ENCODE measurements at regions not wholly inside any gene's neighbourhood (a gene's known extent, or its start where the extent isn't known, plus 50 kb on each side); places are given as distances from the start of the nearest gene placed in this dataset.
A peak's percentile ranks its signal among the peaks of the same experiment; 100 is the strongest.

GRCh38 chr14:22452330-22452729 lies 136.7 kb downstream of the DAD1 start:
- no peak for DNase-seq (ENCODE audit: low spot score)

DNA sequence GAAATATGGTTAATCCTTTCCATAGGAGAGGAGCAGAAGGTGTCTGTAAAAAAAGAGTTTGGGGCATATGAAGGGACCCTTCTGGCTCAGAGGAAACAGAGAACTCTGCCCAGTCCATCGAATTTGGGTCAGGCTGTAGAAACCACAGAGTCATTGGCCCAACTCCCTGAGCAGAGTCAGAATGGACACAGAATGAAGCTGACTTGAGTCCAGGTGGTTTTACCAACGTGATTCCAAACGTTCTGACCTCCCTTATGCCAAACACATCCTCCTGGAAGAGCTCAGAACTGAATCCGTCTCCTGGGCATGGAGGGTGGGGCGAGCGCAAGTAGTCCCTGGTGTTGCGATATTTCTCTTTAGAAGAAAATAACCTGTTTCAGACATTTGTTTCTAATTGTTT lies 138.8 kb downstream of the DAD1 start:
- no peak for DNase-seq (ENCODE audit: low spot score)

DNA sequence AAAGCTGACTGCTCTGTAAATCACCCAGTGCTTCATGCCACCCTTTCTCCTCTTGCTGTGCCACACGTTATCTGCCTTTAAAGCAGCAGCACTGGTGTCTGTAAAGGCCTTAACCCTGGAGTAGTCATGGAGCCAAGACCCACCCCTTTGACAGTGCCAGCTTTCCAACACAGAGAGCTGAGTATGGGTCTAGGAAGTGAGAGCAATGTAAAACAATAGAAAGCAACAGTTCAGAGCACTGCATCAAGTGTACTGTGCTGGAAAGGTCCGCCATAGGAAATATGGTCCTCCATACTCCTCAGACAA lies 139.5 kb downstream of the DAD1 start:
- no peak for DNase-seq (ENCODE audit: low spot score)

DNA sequence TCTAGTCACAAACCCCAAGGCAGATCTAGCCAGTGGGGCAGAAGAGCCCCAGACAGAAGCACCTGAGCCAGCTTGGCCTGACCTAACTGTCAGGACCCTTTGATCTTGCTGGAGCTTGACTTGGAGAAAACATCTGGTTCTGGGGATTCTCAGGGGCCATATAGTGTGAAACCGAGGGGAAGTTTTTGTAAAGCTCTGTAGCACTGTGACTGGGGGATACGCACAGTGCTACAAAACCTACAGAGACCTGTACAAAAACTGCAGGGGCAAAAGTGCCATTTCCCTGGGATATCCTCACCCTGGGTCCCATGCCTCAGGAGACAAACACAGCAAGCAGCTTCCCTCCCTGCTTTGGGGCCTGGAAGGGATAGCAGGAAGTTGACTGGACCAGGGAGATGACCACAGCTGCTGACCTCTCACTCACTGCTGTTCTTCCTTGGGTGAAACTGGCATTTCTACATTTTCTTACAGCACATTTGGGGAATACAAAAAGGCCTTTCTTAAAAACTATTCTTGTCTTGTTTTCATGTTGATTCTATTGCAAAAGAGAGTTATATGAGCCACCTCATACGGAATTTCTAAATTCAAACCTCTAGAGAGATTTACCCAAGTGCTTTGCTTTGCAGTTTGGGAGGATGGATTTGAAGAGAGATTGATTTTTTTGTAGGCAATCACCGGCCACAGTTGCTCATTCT lies 140.0 kb downstream of the DAD1 start:
- peak; percentile 40 for DNase-seq (ENCODE audit: low spot score)

DNA sequence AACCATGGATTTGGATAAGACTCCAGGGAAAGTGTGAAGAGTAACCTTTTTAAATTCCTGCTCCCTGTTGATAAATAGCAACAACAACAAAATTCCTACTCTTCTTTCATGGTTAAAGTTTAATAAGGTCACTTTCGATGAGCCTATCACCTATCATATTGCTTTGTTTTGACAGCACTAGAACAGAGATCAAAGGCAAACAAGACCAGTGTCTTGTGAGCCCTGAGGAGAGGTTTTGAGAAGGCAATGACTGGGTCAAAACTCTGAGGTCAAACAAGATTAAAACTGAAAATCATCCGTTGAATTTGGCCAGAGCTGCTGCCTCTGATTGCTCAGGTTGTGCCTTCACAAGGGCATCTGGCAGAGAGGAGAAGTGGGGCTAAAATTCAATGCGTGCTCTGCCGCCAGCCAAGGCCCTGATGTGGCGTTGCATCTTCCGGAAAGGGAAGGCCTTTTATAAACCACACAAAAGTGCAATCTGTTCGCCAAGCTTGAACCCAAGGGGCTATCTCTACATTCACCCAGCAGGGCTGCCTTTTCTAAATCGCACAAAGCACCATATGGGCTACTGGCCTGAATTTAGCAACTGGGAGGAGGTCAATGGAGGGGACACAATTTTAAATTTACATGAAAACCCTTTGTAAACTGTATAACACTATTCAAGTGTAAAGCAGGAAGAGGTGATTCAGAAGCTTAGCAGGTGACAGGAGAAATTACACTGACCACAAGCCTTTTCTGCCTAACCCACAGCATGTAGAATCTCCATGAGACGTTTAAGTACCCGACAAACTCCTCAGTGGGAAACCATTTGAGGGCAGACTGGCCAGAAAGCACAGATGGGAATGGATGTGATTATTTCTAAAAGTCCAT lies 140.8 kb downstream of the DAD1 start:
- no peak for DNase-seq (ENCODE audit: low spot score)

GRCh38 chr14:22438742-22439141 lies 150.3 kb downstream of the DAD1 start:
- no peak for DNase-seq (ENCODE audit: low spot score)

- DNase-seq (ENCODE audit: low spot score) = no peak
These were observed 154.0 kb downstream of the DAD1 start for GRCh38 chr14:22434901-22435550.

- DNase-seq (ENCODE audit: low spot score) = no peak
These were observed 155.0 kb downstream of the DAD1 start for GRCh38 chr14:22434030-22434429.

GRCh38 chr14:22433069-22433468 lies 156.0 kb downstream of the DAD1 start:
- DNase-seq (ENCODE audit: low spot score) = no peak

GRCh38 chr14:22432348-22432976 lies 156.6 kb downstream of the DAD1 start:
- DNase-seq (ENCODE audit: low spot score) = peak; percentile 69

DNA sequence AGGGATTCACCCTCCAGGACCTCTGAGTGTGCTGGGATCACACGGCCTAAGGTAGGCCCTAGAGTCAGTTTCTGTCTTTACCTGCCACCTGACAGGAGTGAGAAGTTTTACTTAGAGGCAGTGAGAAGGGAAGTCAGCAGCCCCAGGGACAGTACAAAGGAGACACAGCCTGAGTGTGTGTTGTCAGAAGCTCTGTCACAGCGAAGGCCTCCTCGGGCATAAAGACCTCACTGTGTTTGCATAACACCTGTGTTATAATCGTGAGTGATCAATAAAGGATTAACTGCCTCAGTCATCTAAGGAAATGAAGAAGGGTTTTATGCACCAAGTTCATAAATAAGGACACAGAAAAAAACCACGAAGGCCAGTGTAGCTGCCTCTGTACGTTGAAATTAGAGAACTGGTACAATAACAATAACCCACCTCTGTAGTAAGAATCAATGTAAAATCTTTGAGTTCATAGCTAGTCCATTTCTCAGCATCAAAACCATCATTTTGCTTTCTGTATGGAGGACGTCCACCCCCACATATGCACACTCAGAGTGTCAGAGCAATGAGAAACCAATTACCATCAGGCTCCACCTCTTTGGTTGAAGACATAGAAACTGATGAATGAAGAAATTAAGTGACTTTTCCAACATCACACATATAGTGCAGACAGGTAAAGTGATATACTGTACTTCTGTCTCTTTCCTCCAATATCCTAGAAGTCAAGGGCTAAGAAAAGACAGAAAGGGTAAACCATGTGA lies 159.3 kb downstream of the DAD1 start:
- DNase-seq (ENCODE audit: low spot score) = no peak

DNA sequence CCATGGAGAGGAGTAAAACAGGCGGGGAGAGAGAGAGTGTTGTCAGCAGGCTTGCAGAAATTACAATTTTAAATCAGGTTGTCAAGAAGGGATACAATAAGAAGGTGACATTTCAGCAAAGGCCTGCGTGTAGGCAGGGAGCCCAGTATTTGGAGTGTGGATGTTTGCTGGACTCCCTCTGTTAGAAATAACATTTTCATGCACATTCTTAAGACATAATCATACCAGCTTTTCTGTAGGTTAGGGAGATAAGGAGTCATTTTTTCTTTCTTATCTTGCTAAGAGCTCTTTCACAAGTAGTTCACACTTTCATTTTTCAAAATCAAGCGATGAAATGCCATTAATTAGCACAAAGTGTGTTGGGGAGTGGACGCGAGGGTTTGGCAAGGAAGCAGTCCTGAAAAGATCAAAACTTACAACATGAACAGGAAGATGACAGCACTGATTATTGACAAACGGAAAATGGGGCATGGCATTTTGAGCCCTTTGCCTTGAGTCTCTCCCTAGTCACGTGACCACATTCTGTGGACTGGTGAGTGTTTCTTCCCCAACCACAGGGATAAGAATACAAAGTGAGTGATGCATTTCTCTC lies 160.2 kb downstream of the DAD1 start:
- peak; percentile 11 for DNase-seq (ENCODE audit: low spot score)

- DNase-seq (ENCODE audit: low spot score) = peak; percentile 78
These were observed 161.2 kb downstream of the DAD1 start for GRCh38 chr14:22427771-22428231.

DNA sequence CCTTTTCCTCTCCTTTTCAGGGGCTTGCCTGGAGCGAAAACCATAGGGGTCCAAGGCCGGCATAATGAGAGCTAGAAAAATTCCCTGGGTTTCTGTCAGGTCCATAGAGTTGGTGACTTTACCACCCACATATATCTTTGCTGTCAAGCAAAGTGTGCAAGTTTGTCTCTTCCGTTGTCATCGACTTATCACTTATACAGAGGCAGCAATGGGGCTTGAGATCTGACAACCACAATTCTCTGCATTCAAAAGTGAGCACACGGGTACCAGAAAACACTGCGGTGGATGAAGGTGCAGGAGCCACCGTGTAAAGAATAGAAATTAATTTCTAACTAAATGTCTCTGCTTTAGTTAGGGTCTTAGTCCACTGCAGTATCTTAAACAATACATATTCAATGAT lies 162.3 kb downstream of the DAD1 start:
- no peak for DNase-seq (ENCODE audit: low spot score)

DNA sequence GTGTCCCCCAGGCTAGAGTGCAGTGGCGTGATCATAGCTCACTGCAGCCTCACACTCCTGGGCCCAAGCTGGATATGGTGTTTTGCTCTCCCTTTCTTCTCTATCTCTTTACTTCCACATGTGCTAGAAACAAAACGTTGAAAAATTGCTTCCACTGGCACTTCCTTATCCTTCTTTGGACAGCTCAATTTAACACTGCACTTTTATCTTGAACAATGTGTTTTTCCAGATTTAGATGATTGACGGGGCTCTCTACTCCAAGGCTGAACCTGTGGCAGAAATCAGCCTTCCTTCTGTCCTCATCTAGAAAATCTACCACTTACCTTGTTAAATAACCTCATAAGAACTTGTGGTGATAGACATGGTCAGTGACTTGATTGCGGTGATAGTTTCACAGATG lies 165.1 kb downstream of the DAD1 start:
- DNase-seq (ENCODE audit: low spot score) = no peak

GRCh38 chr14:22422238-22422637 lies 166.8 kb downstream of the DAD1 start:
- no peak for DNase-seq (ENCODE audit: low spot score)

GRCh38 chr14:22420598-22421186 lies 168.3 kb downstream of the DAD1 start:
- DNase-seq (ENCODE audit: low spot score) = no peak

DNA sequence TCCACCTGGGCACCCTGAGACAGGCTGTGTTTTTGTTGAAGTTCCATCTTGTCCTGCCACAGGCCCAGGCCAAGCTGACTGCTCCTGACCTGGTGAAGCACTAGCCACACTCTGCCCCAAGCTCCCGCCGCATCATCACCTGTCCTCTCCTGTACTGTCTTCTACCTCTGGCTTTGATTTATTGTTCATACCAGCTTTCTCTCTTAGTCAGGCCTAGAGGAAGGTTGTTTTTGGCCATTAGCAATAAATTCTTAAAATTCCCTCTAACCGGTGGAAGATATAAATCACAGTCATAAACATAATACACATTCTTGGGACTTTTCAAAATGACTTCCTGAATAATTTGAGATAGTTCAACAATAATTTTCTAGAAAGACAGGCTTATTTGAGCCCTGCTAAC lies 169.4 kb downstream of the DAD1 start:
- DNase-seq (ENCODE audit: low spot score) = no peak

DNA sequence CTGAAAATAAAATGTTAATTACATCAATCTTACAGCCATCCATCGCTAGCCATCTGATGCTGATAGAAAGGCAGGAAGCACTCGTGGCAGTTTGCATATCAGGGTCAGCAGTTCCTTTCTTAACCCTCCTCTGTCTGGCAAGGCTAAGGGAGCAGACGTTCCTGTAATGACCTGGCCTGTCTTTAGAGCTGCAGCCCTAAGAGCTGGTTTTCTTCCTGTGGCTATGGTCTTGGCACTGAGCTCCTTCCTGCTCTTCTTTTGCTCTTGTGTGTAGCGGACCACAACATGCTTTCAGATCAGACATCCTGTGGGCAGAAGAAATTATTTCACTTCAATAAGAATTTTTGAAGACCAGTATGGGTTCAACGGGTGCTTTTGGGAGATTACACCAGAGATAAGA lies 170.4 kb downstream of the DAD1 start:
- no peak for DNase-seq (ENCODE audit: low spot score)

DNA sequence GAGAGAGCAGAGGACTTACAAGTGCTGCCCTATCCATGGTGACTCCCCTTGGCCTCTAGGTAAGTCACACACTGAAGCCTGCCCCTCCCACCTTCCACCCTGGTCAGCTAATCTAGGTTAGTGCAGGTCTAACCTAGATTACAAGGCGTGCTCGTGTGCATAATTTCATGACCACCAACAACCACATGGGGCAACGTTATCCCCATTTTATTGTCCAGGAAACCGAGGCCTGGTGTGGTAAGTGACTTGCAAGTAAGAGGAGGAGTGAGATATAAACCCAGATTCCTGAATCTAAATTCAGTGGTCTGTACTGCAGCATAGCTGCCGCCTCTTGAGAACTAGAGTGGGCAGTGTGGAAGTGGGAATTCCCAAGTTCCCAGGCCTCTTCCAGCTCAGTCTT lies 171.1 kb downstream of the DAD1 start:
- DNase-seq (ENCODE audit: low spot score) = no peak

GRCh38 chr14:22416193-22416592 lies 172.8 kb downstream of the DAD1 start:
- no peak for DNase-seq (ENCODE audit: low spot score)
